DOHH2 (cell line): ENCODE measurements at regions not wholly inside any gene's neighbourhood (a gene's known extent, or its start where the extent isn't known, plus 50 kb on each side); places are given as distances from the start of the nearest gene placed in this dataset.

Source experiments
- CTCF ChIP-seq: fragments of 200-600 bp; sonication (generic); IDR thresholded peaks from one replicate; pipeline ENCODE4 v1.5.1; 2014; ENCODE audit warnings: antibody characterized with exemption, mild to moderate bottlenecking, low read depth, low read length; ENCODE audit not compliant: poor library complexity, severe bottlenecking
- EZH2phosphoT487 ChIP-seq: fragments of 200-600 bp; sonication (generic); IDR thresholded peaks from 2 replicates; pipeline ENCODE4 v1.6.1; 2017; ENCODE audit warnings: borderline replicate concordance, mild to moderate bottlenecking, antibody characterized with exemption, low read length, moderate library complexity, mixed read lengths

GRCh38 chr7:46150202-46150601 lies 229.1 kb upstream of the IGFBP3 start:
- no peak for TF ChIP-seq CTCF
- TF ChIP-seq EZH2phosphoT487, result no peak
